LNCAP (cell line): ENCODE measurements at regions not wholly inside any gene's neighbourhood (a gene's known extent, or its start where the extent isn't known, plus 50 kb on each side); places are given as distances from the start of the nearest gene placed in this dataset.

Source experiments
- CTCF ChIP-seq: fragments of 450-650 bp; IDR thresholded peaks from 2 replicates; pipeline ENCODE4 v1.5.1; 2017; ENCODE audit warnings: mild to moderate bottlenecking

- TF ChIP-seq CTCF, result no peak
Observed at GRCh38 chr4:20086067-20086798, 165.5 kb upstream of the SLIT2 start.

- no peak for TF ChIP-seq CTCF
Observed at GRCh38 chr4:20085653-20086052, 166.1 kb upstream of the SLIT2 start.

- TF ChIP-seq CTCF, result no peak
Observed at GRCh38 chr4:20085156-20085555, 166.5 kb upstream of the SLIT2 start.

- TF ChIP-seq CTCF, result no peak
Observed at GRCh38 chr4:20084488-20084887, 167.2 kb upstream of the SLIT2 start.

- TF ChIP-seq CTCF, result no peak
Observed at GRCh38 chr4:20078644-20079043, 173.1 kb upstream of the SLIT2 start.

GRCh38 chr4:20075248-20075871 lies 176.3 kb upstream of the SLIT2 start:
- no peak for TF ChIP-seq CTCF

GRCh38 chr4:20074450-20074849 lies 177.3 kb upstream of the SLIT2 start:
- TF ChIP-seq CTCF, result no peak

GRCh38 chr4:20065952-20066351 lies 185.8 kb upstream of the SLIT2 start:
- no peak for TF ChIP-seq CTCF
